SH-SY5Y (cell line): ENCODE measurements at regions not wholly inside any gene's neighbourhood (a gene's known extent, or its start where the extent isn't known, plus 50 kb on each side); places are given as distances from the start of the nearest gene placed in this dataset.

ENCODE experiments used
- GATA2 ChIP-seq: IDR thresholded peaks from 2 replicates; pipeline ENCODE4 v1.6.1; 2011; ENCODE audit warnings: mild to moderate bottlenecking, low read depth, low read length
- GATA3 ChIP-seq: IDR thresholded peaks from 2 replicates; pipeline ENCODE4 v1.6.1; 2011; ENCODE audit warnings: low read depth, mild to moderate bottlenecking, low read length, moderate library complexity

- TF ChIP-seq GATA2, result no peak
- no peak for TF ChIP-seq GATA3
Measured at GRCh38 chr13:99053636-99054233, 75.9 kb upstream of the DOCK9 start.
